ENCODE measurements at regions not wholly inside any gene's neighbourhood (a gene's known extent, or its start where the extent isn't known, plus 50 kb on each side); places are given as distances from the start of the nearest gene placed in this dataset.

GRCh38 chr5:167754501-167755021 lies 536.9 kb upstream of the WWC1 start:
- TF ChIP-seq EZH2 (IDR thresholded peaks at IDR 0.05; ENCODE audit: insufficient read depth, poor library complexity, severe bottlenecking) (no peak), EZH2phosphoT487 (IDR thresholded peaks at IDR 0.05; ENCODE audit: insufficient read depth, low read depth) (no peak)
